Renal cortex interstitium (tissue), 11 donors: ENCODE measurements at regions not wholly inside any gene's neighbourhood (a gene's known extent, or its start where the extent isn't known, plus 50 kb on each side); places are given as distances from the start of the nearest gene placed in this dataset.
"Not testable (repeated sequence)": the region's sequence is repeated elsewhere in the genome, so short reads cannot be mapped to it uniquely, and the experiment has no call there.

Experiments used
- DNase-seq, 11 donors: peaks; one replicate each; pipeline ENCODE4 v3.0.0-alpha.2; 2013; ENCODE audit warnings: low read depth in 9 of 11, low spot score in 4 of 11; ENCODE audit errors: extremely low read depth in 1 of 11

- DNase-seq = no peak
These were observed 102.9 kb downstream of the MPP7 start for GRCh38 chr10:28199941-28200340.

DNA sequence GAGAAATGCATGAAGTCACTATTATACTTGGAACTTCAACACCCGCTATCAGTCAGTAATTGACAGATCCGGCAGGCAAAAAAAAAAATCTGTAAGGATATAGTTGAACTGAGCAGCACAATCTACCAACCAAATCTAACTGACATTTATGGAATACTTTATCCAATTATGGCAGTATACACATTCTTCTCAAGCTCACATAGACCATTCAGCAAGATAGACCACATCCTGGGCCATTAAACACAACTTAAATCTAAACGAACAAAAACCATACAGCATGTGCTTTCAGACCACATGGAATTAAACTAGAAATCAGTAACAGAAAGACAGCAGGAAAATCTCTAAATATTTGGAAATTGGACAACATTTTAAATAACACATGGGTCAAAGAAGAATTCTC is 112.7 kb downstream of the MPP7 start:
- no peak for DNase-seq

- no peak for DNase-seq
These were observed 114.3 kb downstream of the MPP7 start for GRCh38 chr10:28188526-28188925.

DNA sequence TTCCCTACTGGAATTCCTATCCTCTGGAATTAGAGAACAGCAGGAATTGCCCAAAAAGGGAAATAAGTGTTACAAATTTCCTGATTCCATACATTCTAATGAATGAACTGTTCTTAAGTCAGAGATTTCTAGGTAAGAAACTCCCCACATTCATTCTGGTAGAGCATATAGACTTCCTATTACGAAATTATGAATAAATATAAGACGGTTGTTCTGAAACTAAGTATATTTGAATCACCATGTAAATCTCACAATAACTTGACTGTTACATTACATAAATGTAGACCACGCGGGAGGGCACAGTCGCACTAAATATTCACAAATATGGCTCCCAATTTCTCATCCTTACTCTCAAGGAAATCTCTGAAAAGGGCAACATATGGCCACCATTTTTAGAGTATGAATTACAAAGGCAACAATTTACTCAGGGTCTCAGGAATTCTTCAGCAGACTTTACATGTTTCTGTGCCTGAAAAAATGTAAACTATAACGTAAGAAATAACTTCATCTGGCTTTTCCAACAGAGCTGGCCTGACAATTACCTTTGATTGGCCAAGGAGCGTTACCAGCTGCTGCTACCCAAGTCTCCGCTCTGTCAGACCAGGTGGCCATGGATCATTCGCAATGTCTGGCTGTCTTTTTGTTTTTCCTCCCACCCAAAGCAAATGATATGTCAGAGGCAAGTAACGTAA is 115.8 kb downstream of the MPP7 start:
- no peak for DNase-seq

DNA sequence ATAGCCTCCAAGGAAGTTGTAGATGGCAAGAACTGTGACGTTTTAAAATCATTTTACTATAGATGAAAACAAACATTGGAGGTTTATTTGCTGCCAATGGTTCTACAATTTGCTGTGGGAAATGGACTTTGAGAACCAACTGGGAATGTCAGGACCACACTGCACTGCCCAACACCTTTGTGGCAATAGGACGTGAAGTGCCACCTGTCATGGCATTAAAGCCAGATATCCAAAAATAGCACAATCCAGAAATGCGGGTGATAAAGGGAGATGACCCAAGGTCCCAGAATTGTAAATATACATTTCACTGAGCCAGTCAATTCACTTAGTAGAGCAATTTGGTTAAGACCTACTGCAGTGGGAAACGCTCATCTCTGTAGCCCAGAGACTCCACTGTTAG is 116.4 kb downstream of the MPP7 start:
- no peak for DNase-seq

- no peak for DNase-seq
These were observed 118.1 kb downstream of the MPP7 start for GRCh38 chr10:28184810-28185209.

- no peak for DNase-seq
These were observed 121.3 kb downstream of the MPP7 start for GRCh38 chr10:28181478-28182096.

DNA sequence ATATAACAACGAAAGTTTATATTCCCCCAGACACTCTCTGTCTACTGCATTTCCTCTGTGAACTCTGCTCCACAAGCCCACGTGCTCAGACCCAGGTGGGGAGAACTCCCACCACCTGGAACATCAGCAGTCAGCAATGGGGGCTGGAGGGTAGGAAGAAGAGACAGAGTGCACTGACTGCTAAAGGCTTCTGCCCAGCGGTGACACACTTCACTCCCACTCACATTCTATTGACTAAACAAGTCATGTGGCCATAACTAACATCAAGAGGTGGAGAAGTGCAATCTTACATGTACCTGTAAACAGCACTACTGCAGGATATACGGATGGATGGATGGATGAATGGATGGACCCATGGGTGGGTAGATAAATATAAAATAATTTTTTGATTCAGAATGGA is 122.2 kb downstream of the MPP7 start:
- DNase-seq = peak in 1 of 11 donors; percentile 17

DNA sequence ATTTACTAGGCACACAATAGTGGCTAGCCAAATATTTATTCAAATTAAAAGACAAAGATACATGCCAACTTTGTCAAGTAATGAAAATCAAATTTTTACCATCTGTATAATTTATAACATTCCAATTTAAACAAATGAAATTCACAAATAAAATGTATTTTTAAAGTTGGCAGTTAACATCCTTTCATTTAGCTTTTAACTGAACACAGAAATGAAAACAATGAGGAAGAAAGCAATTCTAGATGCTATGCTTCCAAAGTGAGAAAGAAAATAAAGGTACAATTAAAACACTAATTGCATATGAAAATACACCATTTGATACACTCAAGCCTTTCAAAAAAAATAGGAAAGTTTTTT is 123.1 kb downstream of the MPP7 start:
- no peak for DNase-seq

DNA sequence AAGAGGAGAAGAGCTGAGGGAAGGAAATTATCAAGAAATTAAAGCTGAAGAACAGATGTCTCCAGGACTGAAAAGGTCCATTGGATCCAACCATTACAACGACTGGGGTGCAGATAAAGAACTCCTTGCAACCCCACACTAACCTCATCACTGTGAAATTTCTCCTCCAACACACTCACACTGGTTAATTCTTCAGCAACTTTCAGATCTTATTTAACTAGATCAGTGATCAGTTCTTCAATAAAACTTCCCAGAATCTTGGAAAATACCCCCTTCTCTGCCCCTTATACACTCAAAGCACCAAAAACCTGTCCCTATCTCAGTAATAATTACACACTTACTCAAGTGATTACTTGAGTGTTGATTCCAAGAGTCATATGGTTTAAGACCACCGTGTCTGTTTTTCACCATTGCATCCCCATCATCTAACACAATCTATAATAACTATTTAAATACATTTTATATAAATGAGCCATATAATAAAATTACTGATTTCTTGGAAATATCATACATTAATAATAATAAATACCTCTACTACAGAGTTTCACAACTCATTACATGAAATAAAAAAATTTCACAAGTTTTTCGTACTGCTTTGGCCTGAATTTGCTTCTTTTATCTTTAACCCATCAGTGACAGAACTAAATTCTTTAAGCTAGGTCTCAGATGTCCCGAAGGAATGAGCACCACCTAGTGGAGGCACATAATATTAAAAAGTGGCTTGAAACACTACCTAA is 123.7 kb downstream of the MPP7 start:
- peak in 7 of 11 donors; percentile 23 to 54 (median 31) for DNase-seq

- DNase-seq = no peak
These were observed 124.8 kb downstream of the MPP7 start for GRCh38 chr10:28177944-28178637.

DNA sequence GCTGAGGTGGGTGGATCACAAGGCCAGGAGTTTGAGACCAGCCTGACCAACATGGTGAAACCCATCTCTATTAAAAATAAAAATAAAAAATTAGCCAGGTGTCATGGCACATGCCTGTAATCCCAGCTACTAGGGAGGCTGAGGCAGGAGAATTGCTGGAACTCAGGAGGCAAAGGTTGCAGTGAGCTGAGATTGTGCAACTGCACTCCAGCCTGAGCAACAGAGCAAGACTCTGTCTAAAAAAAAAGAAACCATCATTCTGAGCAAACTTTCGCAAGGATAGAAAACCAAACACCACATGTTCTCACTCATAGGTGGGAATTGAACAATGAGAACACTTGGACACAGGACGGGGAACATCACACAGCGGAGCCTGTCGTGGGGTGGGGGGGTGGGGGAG is 126.4 kb downstream of the MPP7 start:
- not testable (repeated sequence) for DNase-seq

- no peak for DNase-seq
These were observed 130.6 kb downstream of the MPP7 start for GRCh38 chr10:28172223-28172610.

GRCh38 chr10:28171468-28172222 is 131.2 kb downstream of the MPP7 start:
- DNase-seq = no peak

- no peak for DNase-seq
These were observed 133.3 kb downstream of the MPP7 start for GRCh38 chr10:28169525-28169924.

DNA sequence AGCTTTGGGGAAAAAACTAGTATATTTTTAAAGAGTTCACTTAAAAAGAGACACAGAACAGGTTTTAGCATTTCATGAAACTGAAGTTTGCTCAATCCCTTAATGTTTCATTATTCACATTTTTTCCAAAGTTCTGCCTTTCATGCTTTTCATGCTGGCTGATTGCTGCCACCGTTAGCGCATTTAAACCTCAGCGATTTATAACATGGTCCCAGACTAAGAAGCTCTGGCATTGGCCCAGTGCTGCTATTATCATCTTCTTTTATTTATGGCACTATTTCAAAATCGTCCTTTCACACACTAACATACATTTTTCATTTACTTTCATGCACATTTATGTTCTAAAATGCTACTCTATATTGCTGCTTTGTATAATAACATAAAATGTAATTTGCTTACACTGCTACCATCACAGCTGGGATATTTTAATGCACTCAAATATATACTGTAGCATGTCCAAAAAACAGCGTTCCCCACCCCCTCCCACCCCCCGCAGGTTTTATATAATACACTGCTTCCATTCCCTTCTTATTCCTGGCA is 141.9 kb downstream of the MPP7 start:
- no peak for DNase-seq

- no peak for DNase-seq
These were observed 145.5 kb downstream of the MPP7 start for GRCh38 chr10:28157379-28157778.

DNA sequence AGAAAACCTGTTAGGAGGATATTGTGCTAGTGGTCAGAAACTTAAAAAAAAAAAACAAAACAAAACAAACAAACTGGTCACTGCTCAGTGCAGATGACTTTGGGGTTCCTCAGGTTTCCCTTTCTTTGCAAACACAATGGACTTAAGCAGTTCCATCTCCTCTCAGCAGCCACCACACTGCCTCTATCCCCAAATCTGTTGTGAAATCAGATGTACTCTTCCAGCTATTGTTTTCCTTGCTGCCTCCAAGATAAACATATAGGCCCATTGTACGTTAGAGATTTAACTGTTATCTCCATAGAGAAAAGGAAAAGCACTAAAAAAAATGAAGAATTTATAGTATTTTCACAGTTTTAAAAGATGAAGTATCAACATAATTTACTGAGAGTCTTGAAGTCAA is 147.1 kb downstream of the MPP7 start:
- DNase-seq = no peak

- DNase-seq = no peak
These were observed 151.2 kb downstream of the MPP7 start for GRCh38 chr10:28151636-28152035.
